H9 (cell line): ENCODE measurements at regions not wholly inside any gene's neighbourhood (a gene's known extent, or its start where the extent isn't known, plus 50 kb on each side); places are given as distances from the start of the nearest gene placed in this dataset.

Experiments used
- DNase-seq: peaks from one replicate; pipeline ENCODE4 v3.0.0-alpha.2; 2017
- H2AFZ ChIP-seq: one replicate; pipeline ENCODE4 v1.6.1; 2013; ENCODE audit warnings: mild to moderate bottlenecking, low read length, control low read depth, moderate library complexity
- H2AK5ac ChIP-seq: 2 replicates; pipeline ENCODE4 v1.6.1; 2013; ENCODE audit warnings: low read length, control low read depth, mixed read lengths; ENCODE audit not compliant: insufficient read length
- H2BK120ac ChIP-seq: one replicate; pipeline ENCODE4 v1.6.1; 2013; ENCODE audit warnings: low read depth, mild to moderate bottlenecking, low read length, control low read depth, inconsistent platforms; ENCODE audit not compliant: poor library complexity, severe bottlenecking
- H2BK12ac ChIP-seq: 2 replicates; pipeline ENCODE4 v1.6.1; 2013; ENCODE audit warnings: low read length, control low read depth, mixed read lengths, low read depth; ENCODE audit not compliant: insufficient read length
- H2BK15ac ChIP-seq: 2 replicates; pipeline ENCODE4 v1.6.1; 2013; ENCODE audit warnings: low read depth, low read length, control low read depth
- H2BK20ac ChIP-seq: one replicate; pipeline ENCODE4 v1.6.1; 2013; ENCODE audit warnings: low read depth, mild to moderate bottlenecking, low read length, control low read depth, inconsistent platforms; ENCODE audit not compliant: poor library complexity, severe bottlenecking
- H2BK5ac ChIP-seq: 2 replicates; pipeline ENCODE4 v1.6.1; 2013; ENCODE audit warnings: low read length, control low read depth, mixed read lengths; ENCODE audit not compliant: insufficient read length
- H3K14ac ChIP-seq: 2 replicates; pipeline ENCODE4 v1.6.1; 2013; ENCODE audit warnings: low read length, control low read depth; ENCODE audit not compliant: insufficient read depth
- H3K18ac ChIP-seq: 2 replicates; pipeline ENCODE4 v1.6.1; 2013; ENCODE audit warnings: low read depth, mild to moderate bottlenecking, mixed read lengths, low read length, control low read depth; ENCODE audit not compliant: insufficient read length
- H3K23ac ChIP-seq: 2 replicates; pipeline ENCODE4 v1.6.1; 2013; ENCODE audit warnings: low read length, control low read depth, mixed read lengths, low read depth; ENCODE audit not compliant: insufficient read length
- H3K23me2 ChIP-seq: 2 replicates; pipeline ENCODE4 v1.6.1; 2013; ENCODE audit warnings: low read depth, mild to moderate bottlenecking, mixed read lengths, low read length, control low read depth; ENCODE audit not compliant: insufficient read length, poor library complexity, severe bottlenecking
- H3K27ac ChIP-seq: 2 replicates; pipeline ENCODE4 v1.5.1; 2013; ENCODE audit warnings: low read length, control low read depth, mixed read lengths, low read depth; ENCODE audit not compliant: insufficient read length
- H3K27me3 ChIP-seq: 2 replicates; pipeline ENCODE4 v1.6.1; 2013; ENCODE audit warnings: low read length, control low read depth, inconsistent platforms; ENCODE audit not compliant: insufficient read depth
- H3K4ac ChIP-seq: 2 replicates; pipeline ENCODE4 v1.6.1; 2013; ENCODE audit warnings: low read depth, mild to moderate bottlenecking, control low read depth, inconsistent platforms, low read length, moderate library complexity
- H3K4me1 ChIP-seq: 2 replicates; pipeline ENCODE4 v1.6.1; 2013; ENCODE audit warnings: low read length, control low read depth, inconsistent platforms; ENCODE audit not compliant: insufficient read depth
- H3K4me2 ChIP-seq: 2 replicates; pipeline ENCODE4 v1.6.1; 2013; ENCODE audit warnings: low read length, control low read depth, mixed read lengths; ENCODE audit not compliant: insufficient read length, insufficient read depth
- H3K56ac ChIP-seq: 2 replicates; pipeline ENCODE4 v1.6.1; 2013; ENCODE audit warnings: low read depth, mild to moderate bottlenecking, mixed read lengths, low read length, control low read depth; ENCODE audit not compliant: insufficient read length
- H3K79me1 ChIP-seq: 2 replicates; pipeline ENCODE4 v1.6.1; 2013; ENCODE audit warnings: low read depth, mild to moderate bottlenecking, moderate library complexity, low read length, control low read depth, inconsistent platforms; ENCODE audit not compliant: insufficient read depth, poor library complexity, severe bottlenecking
- H3K79me2 ChIP-seq: 2 replicates; pipeline ENCODE4 v1.6.1; 2013; ENCODE audit warnings: low read length, control low read depth, inconsistent platforms; ENCODE audit not compliant: insufficient read depth
- H3K9ac ChIP-seq: 2 replicates; pipeline ENCODE4 v1.6.1; 2013; ENCODE audit warnings: low read length, control low read depth, mixed read lengths; ENCODE audit not compliant: insufficient read length; ENCODE audit errors: extremely low read depth
- H3K9me3 ChIP-seq: one replicate; pipeline ENCODE4 v1.6.1; 2013; ENCODE audit warnings: low read depth, low read length, inconsistent platforms; ENCODE audit not compliant: control insufficient read depth
- H3T11ph ChIP-seq: one replicate; pipeline ENCODE4 v1.6.1; 2013; ENCODE audit warnings: mild to moderate bottlenecking, low read length, control low read depth, inconsistent platforms
- H4K20me1 ChIP-seq: one replicate; pipeline ENCODE4 v1.6.1; 2013; ENCODE audit not compliant: control insufficient read depth, insufficient read length, insufficient read depth
- H4K5ac ChIP-seq: 2 replicates; pipeline ENCODE4 v1.6.1; 2013; ENCODE audit warnings: low read depth, mild to moderate bottlenecking, mixed read lengths, low read length, control low read depth; ENCODE audit not compliant: insufficient read length
- H4K8ac ChIP-seq: replicated peaks from 2 replicates; pipeline ENCODE4 v1.6.1; 2013; ENCODE audit warnings: low read length, control low read depth, mixed read lengths, low read depth; ENCODE audit not compliant: insufficient read length
- H4K91ac ChIP-seq: 2 replicates; pipeline ENCODE4 v1.6.1; 2013; ENCODE audit warnings: low read depth, mild to moderate bottlenecking, moderate library complexity, mixed read lengths, low read length, control low read depth; ENCODE audit not compliant: insufficient read length
- H3K27ac Mint-ChIP-seq, 3 experiments: 2 replicates in 2 of 3; 3 replicates in 1 of 3; pipeline ENCODE4 v1.8.0; 2020 to 2021; ENCODE audit warnings: mixed read lengths in 3 of 3, mild to moderate bottlenecking in 1 of 3, moderate library complexity in 1 of 3
- H3K27me3 Mint-ChIP-seq: 2 replicates; pipeline ENCODE4 v1.8.0; 2021; ENCODE audit warnings: low read depth, mild to moderate bottlenecking, moderate library complexity, mixed read lengths
- H3K36me3 Mint-ChIP-seq, 3 experiments: 2 replicates in 2 of 3; 3 replicates in 1 of 3; pipeline ENCODE4 v1.8.0; 2020 to 2021; ENCODE audit warnings: low read depth in 3 of 3, mixed read lengths in 3 of 3; ENCODE audit not compliant: insufficient read depth in 1 of 3
- H3K4me1 Mint-ChIP-seq, 2 experiments: 2 replicates each; pipeline ENCODE4 v1.8.0; 2020; ENCODE audit warnings: mixed read lengths in 2 of 2
- H3K4me3 Mint-ChIP-seq, 2 experiments: 2 replicates in 1 of 2; 3 replicates in 1 of 2; pipeline ENCODE4 v1.8.0; 2020 to 2021; ENCODE audit warnings: mild to moderate bottlenecking in 2 of 2, mixed read lengths in 2 of 2, moderate library complexity in 1 of 2
- H3K9me3 Mint-ChIP-seq, 2 experiments: 2 replicates in 1 of 2; 3 replicates in 1 of 2; pipeline ENCODE4 v1.8.0; 2020; ENCODE audit warnings: mild to moderate bottlenecking in 2 of 2, mixed read lengths in 2 of 2, moderate library complexity in 1 of 2
- WGBS: extraction: QIAGEN DNeasy Blood & Tissue Kit; methylation state at CpG from one replicate; pipeline ENCODE4 v1.1.7; 2013; ENCODE audit warnings: missing lambda C conversion rate, low lambda C conversion rate, mixed read lengths; ENCODE audit not compliant: insufficient read length; ENCODE audit errors: extremely low coverage; 5-methylcytosine and 5-hydroxymethylcytosine counted together
- TF ChIP-seq, protein P1 (sequence below): fragments of 200-600 bp; sonication (generic); conservative IDR thresholded peaks from 3 replicates; pipeline ENCODE4 v1.8.0; 2021; ENCODE audit warnings: antibody characterized with exemption, mild to moderate bottlenecking

DNA sequence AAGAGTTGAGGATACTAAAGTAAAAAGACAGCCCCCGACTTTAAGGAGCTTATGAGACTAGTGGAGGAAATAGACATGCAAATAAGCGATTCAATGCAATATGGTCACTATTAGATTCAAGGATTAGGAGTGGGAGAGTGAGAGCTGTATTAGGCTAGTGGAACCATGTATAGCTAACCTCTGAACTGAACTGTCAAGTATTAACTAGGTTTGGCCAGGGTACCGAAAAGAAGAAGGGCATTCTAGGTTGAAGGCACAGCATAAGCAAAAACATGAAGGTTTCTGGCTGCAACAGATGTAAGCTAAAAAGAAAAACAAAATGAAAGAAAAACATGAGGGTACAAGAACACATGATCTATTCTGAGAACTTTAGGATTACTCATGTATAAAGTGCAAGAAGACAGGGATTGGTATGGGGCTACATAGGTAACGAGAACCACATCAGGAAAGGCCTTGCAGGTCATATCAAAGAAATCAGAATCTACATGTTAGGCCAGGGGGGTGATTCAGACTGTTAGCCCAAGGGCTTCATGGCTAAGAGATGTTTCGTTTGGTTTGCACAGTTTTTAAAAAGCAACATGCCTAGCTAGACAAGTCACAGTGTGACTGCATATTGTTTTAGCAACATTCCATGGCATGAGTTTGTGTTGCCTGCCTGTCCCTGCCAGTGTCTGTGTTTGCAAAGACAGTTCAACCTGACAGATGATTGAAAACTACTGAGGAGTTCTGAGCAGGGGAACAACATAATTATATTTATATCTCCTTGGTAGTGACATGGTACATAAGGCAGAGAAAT lies 54.4 kb upstream of the HAO2 start:
- Histone ChIP-seq H3K4me1 (no peaks in the 10 kb centered on the region), H2BK15ac (no peak overlapping the region), H4K5ac (no peak overlapping the region), H2BK120ac (no peak overlapping the region), H4K20me1 (no peaks in the 10 kb centered on the region), H3K9ac (no peak overlapping the region), H3K4ac (no peak overlapping the region), H3K4me2 (no peak overlapping the region), H4K8ac (no peak overlapping the region), H2AK5ac (no peak overlapping the region), H3K27ac (no peak overlapping the region), H3K79me1 (no peaks in the 10 kb centered on the region), H2BK12ac (no peak overlapping the region), H3T11ph (no peak overlapping the region), H3K18ac (no peak overlapping the region), H2AFZ (no peak overlapping the region), H3K27me3 (no peaks in the 10 kb centered on the region), H3K79me2 (no peaks in the 10 kb centered on the region), H3K56ac (no peak overlapping the region), H3K23ac (no peak overlapping the region), H3K14ac (no peak overlapping the region), H3K23me2 (no peaks in the 10 kb centered on the region), H3K9me3 (no peaks in the 10 kb centered on the region), H2BK20ac (no peak overlapping the region), H4K91ac (no peak overlapping the region), H2BK5ac (no peak overlapping the region)
- no peak for DNase-seq
- H3K27me3 Mint-ChIP-seq: no peaks in the 10 kb centered on the region; the same call in 1 of the 2 replicates
- no peaks in the 10 kb centered on the region for H3K9me3 Mint-ChIP-seq
- no CpG with 5 or more reads among the region's 5 CpGs for WGBS
- no peaks in the 10 kb centered on the region for H3K36me3 Mint-ChIP-seq
- H3K4me1 Mint-ChIP-seq: no peaks in the 10 kb centered on the region
- H3K27ac Mint-ChIP-seq: no peak overlapping the region
- TF ChIP-seq, protein P1, sequence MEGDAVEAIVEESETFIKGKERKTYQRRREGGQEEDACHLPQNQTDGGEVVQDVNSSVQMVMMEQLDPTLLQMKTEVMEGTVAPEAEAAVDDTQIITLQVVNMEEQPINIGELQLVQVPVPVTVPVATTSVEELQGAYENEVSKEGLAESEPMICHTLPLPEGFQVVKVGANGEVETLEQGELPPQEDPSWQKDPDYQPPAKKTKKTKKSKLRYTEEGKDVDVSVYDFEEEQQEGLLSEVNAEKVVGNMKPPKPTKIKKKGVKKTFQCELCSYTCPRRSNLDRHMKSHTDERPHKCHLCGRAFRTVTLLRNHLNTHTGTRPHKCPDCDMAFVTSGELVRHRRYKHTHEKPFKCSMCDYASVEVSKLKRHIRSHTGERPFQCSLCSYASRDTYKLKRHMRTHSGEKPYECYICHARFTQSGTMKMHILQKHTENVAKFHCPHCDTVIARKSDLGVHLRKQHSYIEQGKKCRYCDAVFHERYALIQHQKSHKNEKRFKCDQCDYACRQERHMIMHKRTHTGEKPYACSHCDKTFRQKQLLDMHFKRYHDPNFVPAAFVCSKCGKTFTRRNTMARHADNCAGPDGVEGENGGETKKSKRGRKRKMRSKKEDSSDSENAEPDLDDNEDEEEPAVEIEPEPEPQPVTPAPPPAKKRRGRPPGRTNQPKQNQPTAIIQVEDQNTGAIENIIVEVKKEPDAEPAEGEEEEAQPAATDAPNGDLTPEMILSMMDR: no peak
- no peak overlapping the region for H3K4me3 Mint-ChIP-seq
